GM19463 (cell line): ENCODE measurements at regions not wholly inside any gene's neighbourhood (a gene's known extent, or its start where the extent isn't known, plus 50 kb on each side); places are given as distances from the start of the nearest gene placed in this dataset.

Experiments used
- ATAC-seq: cut with Tn5 transposase; IDR thresholded peaks from one replicate; pipeline ENCODE4 v1.9.1; 2021; ENCODE audit warnings: mild to moderate bottlenecking, moderate library complexity; ENCODE audit not compliant: unreplicated experiment

- ATAC-seq: no peak
Observed at GRCh38 chr15:81449836-81450474, 75.9 kb upstream of the TMC3 start.

GRCh38 chr15:81443040-81443820 is 69.2 kb upstream of the TMC3 start:
- ATAC-seq: no peak

- ATAC-seq: no peak
Observed at GRCh38 chr15:81442454-81442853, 68.4 kb upstream of the TMC3 start.

GRCh38 chr15:81434851-81435250 is 60.8 kb upstream of the TMC3 start:
- no peak for ATAC-seq

GRCh38 chr15:81433462-81433861 is 59.4 kb upstream of the TMC3 start:
- no peak for ATAC-seq

GRCh38 chr15:81432179-81432578 is 58.2 kb upstream of the TMC3 start:
- ATAC-seq: no peak

GRCh38 chr15:81427176-81427575 is 53.2 kb upstream of the TMC3 start:
- ATAC-seq: no peak

GRCh38 chr15:81425905-81426304 is 51.9 kb upstream of the TMC3 start:
- no peak for ATAC-seq
